ENCODE measurements at regions not wholly inside any gene's neighbourhood (a gene's known extent, or its start where the extent isn't known, plus 50 kb on each side); places are given as distances from the start of the nearest gene placed in this dataset.

GRCh38 chr6:47147836-47148344 lies 105.8 kb upstream of the ADGRF1 start:
- ChIA-PET POLR2A (ENCODE audit: unreplicated experiment) (interaction anchor here (0.6 kb wide), 1 partner anchor 19 kb away, joined by 5 read pairs; no protein-coding TSS in a partner anchor), CTCF (no interaction called here)
- Histone ChIP-seq H3K27ac (ENCODE audit: low read length) (peak overlapping the region; percentile 68), H3K4me1 (ENCODE audit: insufficient read depth, low read length) (peaks cover 23% of the 10 kb centered on the region), H3F3A (ENCODE audit: low read length, unreplicated experiment) (no peaks in the 10 kb centered on the region), H2AFZ (ENCODE audit: low read length) (peak overlapping the region; percentile 53; the same call in 1 of the 2 replicates), H3K4me2 (ENCODE audit: low read length) (peak overlapping the region; percentile 40; the same call in 1 of the 2 replicates), H4K20me1 (ENCODE audit: low read length) (no peaks in the 10 kb centered on the region), H3K9me3 (ENCODE audit: low read length) (no peaks in the 10 kb centered on the region), H3K9me2 (replicated peaks; ENCODE audit: low read length) (no peaks in the 10 kb centered on the region), H3K36me3 (ENCODE audit: low read depth, low read length) (no peaks in the 10 kb centered on the region), H3K27me3 (ENCODE audit: low read length) (no peaks in the 10 kb centered on the region), H3K79me2 (ENCODE audit: low read length) (no peaks in the 10 kb centered on the region), H3K9ac (ENCODE audit: low read length) (no peak overlapping the region), H3K4me3 (ENCODE audit: low read length) (no peak overlapping the region)
- TF ChIP-seq CTCF (conservative IDR thresholded peaks at IDR 0.05; ENCODE audit: low read depth, low read length) (no peak), EZH2 (IDR thresholded peaks at IDR 0.05; ENCODE audit: low read length, unreplicated experiment) (no peak), EZH2phosphoT487 (IDR thresholded peaks at IDR 0.05; ENCODE audit: borderline replicate concordance, low read length) (no peak)
- DNase-seq, result no peak
- BruUV-seq (replicated peaks), result no TSS peak
- intact Hi-C loops (cut with micrococcal nuclease), result no loop called here
- ATAC-seq, result no peak

GRCh38 chr6:47147175-47147727 lies 105.1 kb upstream of the ADGRF1 start:
- no peak overlapping the region for H3K4me3 ChIP-seq (ENCODE audit: low read length)
- ChIA-PET POLR2A (ENCODE audit: unreplicated experiment) (interaction anchor here (0.6 kb wide), 1 partner anchor 18 kb away, joined by 5 read pairs; no protein-coding TSS in a partner anchor), CTCF (no interaction called here)
- no peaks in the 10 kb centered on the region for H3K36me3 ChIP-seq (ENCODE audit: low read depth, low read length)
- BruUV-seq (replicated peaks), result TSS peak; percentile 86
- no peaks in the 10 kb centered on the region for H3F3A ChIP-seq (ENCODE audit: low read length, unreplicated experiment)
- DNase-seq (no peak), ATAC-seq (peak; percentile 67)
- H3K27ac ChIP-seq (ENCODE audit: low read length), result peak overlapping the region; percentile 68
- TF ChIP-seq CTCF (conservative IDR thresholded peaks at IDR 0.05; ENCODE audit: low read depth, low read length) (no peak), EZH2 (IDR thresholded peaks at IDR 0.05; ENCODE audit: low read length, unreplicated experiment) (no peak), EZH2phosphoT487 (IDR thresholded peaks at IDR 0.05; ENCODE audit: borderline replicate concordance, low read length) (no peak)
- peak overlapping the region; percentile 53 for H2AFZ ChIP-seq (ENCODE audit: low read length)
- intact Hi-C loops (cut with micrococcal nuclease), result no loop called here
- H3K79me2 ChIP-seq (ENCODE audit: low read length), result no peaks in the 10 kb centered on the region
- no peaks in the 10 kb centered on the region for H3K27me3 ChIP-seq (ENCODE audit: low read length)
- no peaks in the 10 kb centered on the region for H3K9me3 ChIP-seq (ENCODE audit: low read length)
- H3K9me2 ChIP-seq (replicated peaks; ENCODE audit: low read length), result no peaks in the 10 kb centered on the region
- H3K4me1 ChIP-seq (ENCODE audit: insufficient read depth, low read length), result peaks cover 23% of the 10 kb centered on the region
- peak overlapping the region; percentile 40 for H3K4me2 ChIP-seq (ENCODE audit: low read length)
- H3K9ac ChIP-seq (ENCODE audit: low read length), result peak overlapping the region; percentile 16; the same call in 1 of the 2 replicates
- no peaks in the 10 kb centered on the region for H4K20me1 ChIP-seq (ENCODE audit: low read length)
